CD14-positive monocyte (primary cell): ENCODE measurements at regions not wholly inside any gene's neighbourhood (a gene's known extent, or its start where the extent isn't known, plus 50 kb on each side); places are given as distances from the start of the nearest gene placed in this dataset.

ENCODE experiments used
- DNase-seq, 3 donors: peaks; one replicate each; pipeline ENCODE4 v3.0.0-alpha.2; 2011 to 2022
- H2AFZ ChIP-seq: 2 replicates; pipeline ENCODE4 v1.6.0; 2012; ENCODE audit warnings: mild to moderate bottlenecking, low read depth, low read length, inconsistent platforms; ENCODE audit not compliant: insufficient read depth, poor library complexity, severe bottlenecking
- H3K27ac ChIP-seq, 2 donors: 1 replicate in 1 of 2; 2 replicates in 1 of 2; pipeline ENCODE4 v1.5.1; 2012 to 2013; ENCODE audit warnings: low read length in 2 of 2, control low read depth in 1 of 2, inconsistent platforms in 1 of 2, low read depth in 1 of 2, mild to moderate bottlenecking in 1 of 2
- H3K27me3 ChIP-seq, 2 donors: one replicate each; pipeline versions ENCODE4 v1.6.0 to v1.6.1; 2011 to 2013; ENCODE audit warnings: low read length in 2 of 2; ENCODE audit not compliant: control insufficient read depth in 2 of 2, insufficient read depth in 2 of 2
- H3K36me3 ChIP-seq, 2 donors: replicated peaks in 1 of 2; 1 replicate in 1 of 2; 2 replicates in 1 of 2; pipeline versions ENCODE4 v1.5.1 to v1.6.1; 2012 to 2013; ENCODE audit warnings: low read length in 2 of 2, control low read depth in 1 of 2, inconsistent platforms in 1 of 2, mild to moderate bottlenecking in 1 of 2; ENCODE audit not compliant: insufficient read depth in 2 of 2, control insufficient read depth in 1 of 2
- H3K4me1 ChIP-seq, 2 donors: 1 replicate in 1 of 2; 2 replicates in 1 of 2; pipeline versions ENCODE4 v1.5.1 to v1.6.1; 2012 to 2013; ENCODE audit warnings: low read length in 2 of 2, control low read depth in 1 of 2, inconsistent platforms in 1 of 2, mild to moderate bottlenecking in 1 of 2, moderate library complexity in 1 of 2; ENCODE audit not compliant: insufficient read depth in 2 of 2, control insufficient read depth in 1 of 2
- H3K4me2 ChIP-seq: replicated peaks from 2 replicates; pipeline ENCODE3; 2012; ENCODE audit warnings: low read length, moderate library complexity, mild to moderate bottlenecking; ENCODE audit not compliant: poor library complexity, severe bottlenecking; ENCODE audit errors: extremely low read depth
- H3K4me3 ChIP-seq, 3 experiments: fragments of 200-600 bp in 1 of 3; sonication (generic) in 1 of 3; replicated peaks in 1 of 3; 1 replicate in 2 of 3; 2 replicates in 1 of 3; pipeline ENCODE4 v1.5.1; 2011 to 2013; ENCODE audit warnings: low read length in 3 of 3, mild to moderate bottlenecking in 3 of 3, control low read depth in 2 of 3, low read depth in 2 of 3, inconsistent platforms in 1 of 3, moderate library complexity in 1 of 3
- H3K79me2 ChIP-seq: 2 replicates; pipeline ENCODE4 v1.6.0; 2012; ENCODE audit warnings: mild to moderate bottlenecking, control low read depth, inconsistent platforms, low read length, moderate library complexity; ENCODE audit not compliant: insufficient read depth
- H3K9ac ChIP-seq: 2 replicates; pipeline ENCODE4 v1.6.0; 2017; ENCODE audit warnings: low read length, mild to moderate bottlenecking; ENCODE audit not compliant: insufficient read depth, poor library complexity, severe bottlenecking
- H3K9me3 ChIP-seq, 2 donors: replicated peaks in 1 of 2; 1 replicate in 1 of 2; 2 replicates in 1 of 2; pipeline versions ENCODE4 v1.5.1 to v1.6.1; 2012 to 2013; ENCODE audit warnings: low read length in 2 of 2, control low read depth in 1 of 2; ENCODE audit not compliant: control insufficient read depth in 1 of 2, insufficient read depth in 1 of 2
- H4K20me1 ChIP-seq: 2 replicates; pipeline ENCODE4 v1.6.0; 2012; ENCODE audit warnings: mild to moderate bottlenecking, low read length, control low read depth, moderate library complexity; ENCODE audit not compliant: insufficient read depth
- H3K27ac Mint-ChIP-seq, 7 donors: one replicate each; pipeline ENCODE4 v1.8.0; 2020; ENCODE audit warnings: mild to moderate bottlenecking in 7 of 7, mixed read lengths in 7 of 7, moderate library complexity in 6 of 7, inconsistent platforms in 2 of 7
- H3K27me3 Mint-ChIP-seq, 3 donors: one replicate each; pipeline ENCODE4 v1.8.0; 2021 to 2022; ENCODE audit warnings: low read depth in 3 of 3, mild to moderate bottlenecking in 3 of 3, mixed read lengths in 3 of 3, moderate library complexity in 3 of 3, inconsistent platforms in 1 of 3
- H3K36me3 Mint-ChIP-seq, 2 donors: one replicate each; pipeline ENCODE4 v1.8.0; 2020; ENCODE audit warnings: mixed read lengths in 2 of 2, inconsistent platforms in 1 of 2, mild to moderate bottlenecking in 1 of 2
- H3K4me1 Mint-ChIP-seq: one replicate; pipeline ENCODE4 v1.8.0; 2020; ENCODE audit warnings: mild to moderate bottlenecking, mixed read lengths
- H3K4me3 Mint-ChIP-seq, 2 donors: one replicate each; pipeline ENCODE4 v1.8.0; 2020; ENCODE audit warnings: mild to moderate bottlenecking in 2 of 2, mixed read lengths in 2 of 2, moderate library complexity in 1 of 2
- H3K9me3 Mint-ChIP-seq, 7 donors: one replicate each; pipeline ENCODE4 v1.8.0; 2020 to 2022; ENCODE audit warnings: mixed read lengths in 7 of 7, mild to moderate bottlenecking in 6 of 7, moderate library complexity in 6 of 7, inconsistent platforms in 2 of 7
- CTCF ChIP-seq: fragments of 200-600 bp; IDR thresholded peaks from one replicate; pipeline ENCODE4 v1.8.0; 2022; ENCODE audit warnings: antibody characterized with exemption, mild to moderate bottlenecking
- WGBS: methylation state at CpG from one replicate; pipeline ENCODE4 v1.1.5; 2013; ENCODE audit warnings: missing lambda C conversion rate; ENCODE audit not compliant: insufficient coverage; 5-methylcytosine and 5-hydroxymethylcytosine counted together
- intact Hi-C, 2 donors: fragments of 100-400 bp; cut with micrococcal nuclease; formaldehyde crosslinking; loops; one replicate each; pipeline versions ENCODE4 v1.15.0 to v1.15.1; 2023

GRCh38 chr16:86889974-86890373 lies 311.6 kb downstream of the FOXL1 start:
- Histone ChIP-seq H4K20me1 (no peaks in the 10 kb centered on the region), H3K4me1 (no peaks in the 10 kb centered on the region), H3K4me2 (no peak overlapping the region), H3K4me3 (no peak overlapping the region), H2AFZ (no peak overlapping the region), H3K9me3 (no peaks in the 10 kb centered on the region), H3K27me3 (no peaks in the 10 kb centered on the region), H3K36me3 (no peaks in the 10 kb centered on the region), H3K79me2 (no peaks in the 10 kb centered on the region), H3K9ac (no peak overlapping the region), H3K27ac (no peak overlapping the region)
- TF ChIP-seq CTCF, result no peak
- intact Hi-C loops, result no loop called here
- H3K27ac Mint-ChIP-seq, result no peak overlapping the region
- peaks cover 3 to 10% (median 5%) of the 10 kb centered on the region in 3 donors for H3K27me3 Mint-ChIP-seq
- H3K4me1 Mint-ChIP-seq, result no peaks in the 10 kb centered on the region
- H3K9me3 Mint-ChIP-seq, result peaks cover 0 to 5% (median 0%) of the 10 kb centered on the region in 7 donors
- no peak overlapping the region for H3K4me3 Mint-ChIP-seq
- DNase-seq, result no peak
- WGBS, result no CpG with 5 or more reads among the region's 3 CpGs
- H3K36me3 Mint-ChIP-seq, result no peaks in the 10 kb centered on the region

- H3K9me3 Mint-ChIP-seq, result peaks cover 0 to 5% (median 0%) of the 10 kb centered on the region in 7 donors
- H3K4me3 Mint-ChIP-seq, result no peak overlapping the region
- Histone ChIP-seq H3K4me2 (no peak overlapping the region), H4K20me1 (no peaks in the 10 kb centered on the region), H3K9me3 (no peaks in the 10 kb centered on the region), H3K4me3 (no peak overlapping the region), H2AFZ (no peak overlapping the region), H3K9ac (no peak overlapping the region), H3K36me3 (no peaks in the 10 kb centered on the region), H3K27me3 (no peaks in the 10 kb centered on the region), H3K79me2 (no peaks in the 10 kb centered on the region), H3K27ac (no peak overlapping the region), H3K4me1 (no peaks in the 10 kb centered on the region)
- H3K27ac Mint-ChIP-seq, result no peak overlapping the region
- 40% methylated on average over 3 of the region's 7 CpGs for WGBS
- H3K4me1 Mint-ChIP-seq, result no peaks in the 10 kb centered on the region
- DNase-seq, result no peak
- H3K36me3 Mint-ChIP-seq, result no peaks in the 10 kb centered on the region
- intact Hi-C loops, result no loop called here
- TF ChIP-seq CTCF, result no peak
- peaks cover 1 to 12% (median 5%) of the 10 kb centered on the region in 3 donors for H3K27me3 Mint-ChIP-seq
These were observed 312.8 kb downstream of the FOXL1 start for GRCh38 chr16:86891121-86891520.
